ENCODE measurements at regions not wholly inside any gene's neighbourhood (a gene's known extent, or its start where the extent isn't known, plus 50 kb on each side); places are given as distances from the start of the nearest gene placed in this dataset.
A peak's percentile ranks its signal among the peaks of the same experiment; 100 is the strongest.

DNA sequence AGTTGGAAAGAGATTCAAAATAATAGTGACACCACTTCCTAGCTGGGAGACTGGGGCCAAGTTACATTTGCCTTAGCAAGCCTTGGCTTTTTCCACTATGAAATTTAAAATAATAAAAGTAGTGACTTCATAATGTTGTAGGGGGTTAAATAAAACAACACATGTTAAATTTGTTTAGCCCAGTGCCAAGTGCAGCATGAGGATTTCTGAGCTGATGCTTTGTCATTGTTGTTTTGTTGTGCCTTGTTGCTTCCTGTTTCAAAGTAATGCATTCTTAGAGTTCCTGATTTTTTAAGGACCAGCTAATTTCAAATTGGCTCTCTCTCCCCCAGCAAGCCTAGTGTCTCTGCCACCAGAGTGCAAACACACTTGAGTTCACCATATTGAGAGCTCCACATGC, 270.7 kb upstream of the PAPPA start:
- Mint-ChIP-seq H3K4me1 (peaks cover 13% of the 10 kb centered on the region), H3K27ac (no peak overlapping the region), H3K4me3 (no peak overlapping the region), H3K27me3 (ENCODE audit: insufficient read depth) (no peaks in the 10 kb centered on the region), H3K36me3 (ENCODE audit: low read depth) (no peaks in the 10 kb centered on the region), H3K9me3 (no peaks in the 10 kb centered on the region)
- Histone ChIP-seq H3K4me3 (ENCODE audit: low read length) (no peak overlapping the region), H3K9me3 (ENCODE audit: control insufficient read depth, low read length) (no peaks in the 10 kb centered on the region), H3K4me1 (ENCODE audit: control insufficient read depth, insufficient read depth, low read length) (no peaks in the 10 kb centered on the region), H3K27me3 (ENCODE audit: control insufficient read depth, insufficient read depth, low read length, poor library complexity, severe bottlenecking) (no peaks in the 10 kb centered on the region), H3K27ac (ENCODE audit: low read depth, low read length) (no peak overlapping the region), H3K9ac (ENCODE audit: extremely low read depth, low read length, poor library complexity, severe bottlenecking) (no peak overlapping the region), H3K36me3 (ENCODE audit: control insufficient read depth, insufficient read depth, low read length) (no peaks in the 10 kb centered on the region)
- no peak for DNase-seq
- TF ChIP-seq, protein P1, sequence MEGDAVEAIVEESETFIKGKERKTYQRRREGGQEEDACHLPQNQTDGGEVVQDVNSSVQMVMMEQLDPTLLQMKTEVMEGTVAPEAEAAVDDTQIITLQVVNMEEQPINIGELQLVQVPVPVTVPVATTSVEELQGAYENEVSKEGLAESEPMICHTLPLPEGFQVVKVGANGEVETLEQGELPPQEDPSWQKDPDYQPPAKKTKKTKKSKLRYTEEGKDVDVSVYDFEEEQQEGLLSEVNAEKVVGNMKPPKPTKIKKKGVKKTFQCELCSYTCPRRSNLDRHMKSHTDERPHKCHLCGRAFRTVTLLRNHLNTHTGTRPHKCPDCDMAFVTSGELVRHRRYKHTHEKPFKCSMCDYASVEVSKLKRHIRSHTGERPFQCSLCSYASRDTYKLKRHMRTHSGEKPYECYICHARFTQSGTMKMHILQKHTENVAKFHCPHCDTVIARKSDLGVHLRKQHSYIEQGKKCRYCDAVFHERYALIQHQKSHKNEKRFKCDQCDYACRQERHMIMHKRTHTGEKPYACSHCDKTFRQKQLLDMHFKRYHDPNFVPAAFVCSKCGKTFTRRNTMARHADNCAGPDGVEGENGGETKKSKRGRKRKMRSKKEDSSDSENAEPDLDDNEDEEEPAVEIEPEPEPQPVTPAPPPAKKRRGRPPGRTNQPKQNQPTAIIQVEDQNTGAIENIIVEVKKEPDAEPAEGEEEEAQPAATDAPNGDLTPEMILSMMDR (conservative IDR thresholded peaks at IDR 0.05), result no peak

DNA sequence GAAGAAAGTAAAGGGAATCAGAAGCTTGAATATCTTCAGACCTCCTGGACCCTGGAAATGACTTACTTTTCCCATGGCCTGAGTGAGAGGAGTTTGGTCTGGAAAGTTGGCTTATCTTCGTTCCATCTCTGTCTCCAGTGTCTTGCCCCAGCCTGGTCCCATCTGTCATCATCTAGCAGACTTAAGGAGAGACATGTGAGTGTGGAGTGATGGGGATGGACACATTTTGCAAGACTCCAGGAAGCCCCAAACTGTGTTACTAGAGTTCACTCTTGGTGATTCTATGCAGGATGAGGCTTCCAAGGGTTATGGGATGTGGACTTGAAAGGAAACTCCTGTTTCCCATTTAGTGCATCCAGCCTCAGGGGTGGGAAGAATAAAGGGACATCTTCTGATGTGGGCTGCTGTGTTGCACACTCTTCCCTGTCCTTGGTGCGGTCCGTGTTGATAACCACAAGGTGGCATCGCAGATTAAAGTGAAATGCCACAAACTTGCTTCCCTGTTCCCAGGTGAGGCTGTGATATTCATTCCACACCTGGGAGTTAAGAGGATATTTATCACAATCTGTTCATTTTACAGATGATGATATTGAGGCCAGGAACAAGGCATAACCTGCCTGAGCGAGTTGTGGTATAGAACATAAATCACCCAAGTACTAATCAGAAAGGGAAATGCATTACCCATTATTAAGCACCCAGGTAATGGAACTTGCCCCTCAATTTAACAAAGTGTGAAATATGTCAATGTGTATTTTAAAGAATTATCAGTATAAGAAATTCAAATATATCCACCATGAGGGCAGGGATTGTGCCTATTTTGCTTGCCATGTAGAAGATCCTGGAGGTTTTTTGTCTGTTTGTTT, 269.9 kb upstream of the PAPPA start:
- Histone ChIP-seq H3K9ac (ENCODE audit: extremely low read depth, low read length, poor library complexity, severe bottlenecking) (no peak overlapping the region), H3K4me3 (ENCODE audit: low read length) (no peak overlapping the region), H3K27me3 (ENCODE audit: control insufficient read depth, insufficient read depth, low read length, poor library complexity, severe bottlenecking) (no peaks in the 10 kb centered on the region), H3K36me3 (ENCODE audit: control insufficient read depth, insufficient read depth, low read length) (no peaks in the 10 kb centered on the region), H3K27ac (ENCODE audit: low read depth, low read length) (no peak overlapping the region), H3K9me3 (ENCODE audit: control insufficient read depth, low read length) (no peaks in the 10 kb centered on the region), H3K4me1 (ENCODE audit: control insufficient read depth, insufficient read depth, low read length) (no peaks in the 10 kb centered on the region)
- no peak overlapping the region for H3K27ac Mint-ChIP-seq
- TF ChIP-seq, protein P1 (conservative IDR thresholded peaks at IDR 0.05), result peak; percentile 84
- H3K27me3 Mint-ChIP-seq (ENCODE audit: insufficient read depth), result no peaks in the 10 kb centered on the region
- H3K36me3 Mint-ChIP-seq (ENCODE audit: low read depth), result no peaks in the 10 kb centered on the region
- DNase-seq, result peak; percentile 78
- H3K9me3 Mint-ChIP-seq, result no peaks in the 10 kb centered on the region
- WGBS, 2 experiments (ENCODE audit: insufficient coverage in 1 of 2, insufficient read length in 1 of 2), result 43 to 48% methylated on average over 4 to 5 of the region's 5 CpGs
- H3K4me1 Mint-ChIP-seq, result peaks cover 13% of the 10 kb centered on the region
- H3K4me3 Mint-ChIP-seq, result no peak overlapping the region

GRCh38 chr9:115884846-115885245, 268.7 kb upstream of the PAPPA start:
- Histone ChIP-seq H3K4me1 (ENCODE audit: control insufficient read depth, insufficient read depth, low read length) (no peaks in the 10 kb centered on the region), H3K36me3 (ENCODE audit: control insufficient read depth, insufficient read depth, low read length) (no peaks in the 10 kb centered on the region), H3K27ac (ENCODE audit: low read depth, low read length) (no peak overlapping the region), H3K4me3 (ENCODE audit: low read length) (no peak overlapping the region), H3K27me3 (ENCODE audit: control insufficient read depth, insufficient read depth, low read length, poor library complexity, severe bottlenecking) (no peaks in the 10 kb centered on the region), H3K9ac (ENCODE audit: extremely low read depth, low read length, poor library complexity, severe bottlenecking) (no peak overlapping the region), H3K9me3 (ENCODE audit: control insufficient read depth, low read length) (no peaks in the 10 kb centered on the region)
- H3K4me1 Mint-ChIP-seq, result peaks cover 13% of the 10 kb centered on the region
- TF ChIP-seq, protein P1 (conservative IDR thresholded peaks at IDR 0.05), result no peak
- no peaks in the 10 kb centered on the region for H3K36me3 Mint-ChIP-seq (ENCODE audit: low read depth)
- H3K9me3 Mint-ChIP-seq, result no peaks in the 10 kb centered on the region
- no peak overlapping the region for H3K4me3 Mint-ChIP-seq
- H3K27me3 Mint-ChIP-seq (ENCODE audit: insufficient read depth), result no peaks in the 10 kb centered on the region
- WGBS, 2 experiments (ENCODE audit: insufficient coverage in 1 of 2, insufficient read length in 1 of 2), result 75 to 84% methylated on average over 2 of the region's 2 CpGs
- DNase-seq, result no peak
- no peak overlapping the region for H3K27ac Mint-ChIP-seq

Data from endodermal cell (in vitro differentiated cells).